ENCODE measurements at regions not wholly inside any gene's neighbourhood (a gene's known extent, or its start where the extent isn't known, plus 50 kb on each side); places are given as distances from the start of the nearest gene placed in this dataset.

DNA sequence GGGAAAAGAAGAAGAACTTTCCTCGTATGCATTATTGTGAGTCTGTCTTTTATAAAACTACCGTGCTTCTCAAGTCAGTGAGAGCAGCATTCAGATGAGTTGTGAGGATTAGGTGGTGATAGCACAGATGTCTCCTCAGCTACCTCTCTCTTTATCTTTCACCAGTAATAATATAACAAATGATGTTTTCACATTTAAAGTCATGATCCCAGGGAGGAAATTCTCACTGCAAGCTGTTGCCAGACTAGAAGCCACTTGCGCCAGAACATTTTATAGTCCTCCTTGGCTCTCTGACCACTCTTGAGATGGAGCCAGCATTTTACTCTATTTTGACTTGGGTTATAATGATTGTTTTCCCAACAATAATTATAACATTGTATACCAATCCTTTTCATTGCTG lies 443.1 kb downstream of the AEBP2 start:
- ATAC-seq (ENCODE audit: poor library complexity): no peak
- TF ChIP-seq CTCF (IDR thresholded peaks at IDR 0.05): no peak
- ChIA-PET CTCF (no interaction called here), POLR2A (no interaction called here)
- Histone ChIP-seq H3K27me3 (ENCODE audit: control insufficient read depth in 1 of 2, insufficient read depth in 2 of 2, low read length in 2 of 2) (no peaks in the 10 kb centered on the region), H3K36me3 (ENCODE audit: insufficient read depth, low read length) (no peaks in the 10 kb centered on the region), H3K27ac (ENCODE audit: low read depth in 1 of 2, low read length in 2 of 2) (no peak overlapping the region), H3K9me3 (ENCODE audit: control insufficient read depth in 1 of 2, insufficient read depth in 1 of 2, low read length in 2 of 2) (no peaks in the 10 kb centered on the region), H3K4me3 (ENCODE audit: low read length) (no peak overlapping the region), H3K4me1 (ENCODE audit: insufficient read depth, low read length) (no peaks in the 10 kb centered on the region)
- no peaks in the 10 kb centered on the region for H3K4me1 Mint-ChIP-seq (ENCODE audit: low read depth)
- H3K27me3 Mint-ChIP-seq: no peaks in the 10 kb centered on the region
- peaks cover 2% of the 10 kb centered on the region for H3K9me3 Mint-ChIP-seq
- DNase-seq: no peak
- H3K27ac Mint-ChIP-seq: no peak overlapping the region
- no peaks in the 10 kb centered on the region for H3K36me3 Mint-ChIP-seq (ENCODE audit: low read depth)
- intact Hi-C loops (cut with DNase I, micrococcal nuclease): no loop called here
- no peak overlapping the region for H3K4me3 Mint-ChIP-seq

GRCh38 chr12:19884021-19884492 lies 444.8 kb downstream of the AEBP2 start:
- Mint-ChIP-seq H3K9me3 (peaks cover 2% of the 10 kb centered on the region), H3K27ac (no peak overlapping the region), H3K27me3 (no peaks in the 10 kb centered on the region), H3K4me3 (no peak overlapping the region), H3K4me1 (ENCODE audit: low read depth) (no peaks in the 10 kb centered on the region), H3K36me3 (ENCODE audit: low read depth) (no peaks in the 10 kb centered on the region)
- DNase-seq (no peak), ATAC-seq (ENCODE audit: poor library complexity) (no peak)
- H3K4me3 ChIP-seq (ENCODE audit: low read length): no peak overlapping the region
- CTCF ChIA-PET: no interaction called here
- no peak overlapping the region for H3K27ac ChIP-seq (ENCODE audit: low read depth in 1 of 2, low read length in 2 of 2)
- no peaks in the 10 kb centered on the region for H3K36me3 ChIP-seq (ENCODE audit: insufficient read depth, low read length)
- intact Hi-C loops (cut with DNase I, micrococcal nuclease): no loop called here
- TF ChIP-seq CTCF (IDR thresholded peaks at IDR 0.05): no peak
- no peaks in the 10 kb centered on the region for H3K27me3 ChIP-seq (ENCODE audit: control insufficient read depth in 1 of 2, insufficient read depth in 2 of 2, low read length in 2 of 2)
- no peaks in the 10 kb centered on the region for H3K4me1 ChIP-seq (ENCODE audit: insufficient read depth, low read length)
- no peaks in the 10 kb centered on the region for H3K9me3 ChIP-seq (ENCODE audit: control insufficient read depth in 1 of 2, insufficient read depth in 1 of 2, low read length in 2 of 2)
- POLR2A ChIA-PET: no interaction called here

- H3K9me3 ChIP-seq (ENCODE audit: control insufficient read depth in 1 of 2, insufficient read depth in 1 of 2, low read length in 2 of 2): no peaks in the 10 kb centered on the region
- H3K36me3 ChIP-seq (ENCODE audit: insufficient read depth, low read length): no peaks in the 10 kb centered on the region
- intact Hi-C loops (cut with DNase I, micrococcal nuclease): no loop called here
- ChIA-PET POLR2A (no interaction called here), CTCF (no interaction called here)
- no peaks in the 10 kb centered on the region for H3K27me3 ChIP-seq (ENCODE audit: control insufficient read depth in 1 of 2, insufficient read depth in 2 of 2, low read length in 2 of 2)
- Mint-ChIP-seq H3K4me1 (ENCODE audit: low read depth) (no peaks in the 10 kb centered on the region), H3K9me3 (peaks cover 2% of the 10 kb centered on the region), H3K27ac (no peak overlapping the region), H3K4me3 (no peak overlapping the region), H3K27me3 (no peaks in the 10 kb centered on the region), H3K36me3 (ENCODE audit: low read depth) (no peaks in the 10 kb centered on the region)
- no peak for ATAC-seq (ENCODE audit: poor library complexity)
- DNase-seq: no peak
- no peak for TF ChIP-seq CTCF (IDR thresholded peaks at IDR 0.05)
- no peak overlapping the region for H3K4me3 ChIP-seq (ENCODE audit: low read length)
- H3K4me1 ChIP-seq (ENCODE audit: insufficient read depth, low read length): no peaks in the 10 kb centered on the region
- no peak overlapping the region for H3K27ac ChIP-seq (ENCODE audit: low read depth in 1 of 2, low read length in 2 of 2)
These were observed 446.0 kb downstream of the AEBP2 start for GRCh38 chr12:19885093-19885812.

All from CD4-positive, alpha-beta T cell (primary cell).